ENCODE measurements at regions not wholly inside any gene's neighbourhood (a gene's known extent, or its start where the extent isn't known, plus 50 kb on each side); places are given as distances from the start of the nearest gene placed in this dataset.

DNA sequence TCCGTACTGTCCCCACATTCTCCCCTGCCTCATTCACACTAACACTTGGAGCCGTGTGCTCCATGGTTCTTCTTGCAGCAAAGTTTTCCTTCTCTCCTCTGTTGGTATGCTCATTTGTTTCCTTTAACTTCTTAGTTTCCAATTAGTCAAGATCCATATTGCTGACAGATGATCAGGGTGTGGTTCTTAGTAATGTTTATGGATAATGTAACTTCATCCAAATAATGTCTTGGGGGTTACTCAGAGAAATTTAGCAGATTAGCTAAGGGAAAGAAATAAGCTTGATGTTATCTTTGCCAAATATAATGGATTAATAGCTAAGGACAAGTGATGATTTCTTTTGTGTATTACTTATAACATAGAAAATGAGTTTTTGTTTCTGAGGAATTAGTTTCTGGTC, 174.4 kb downstream of the NUFIP1 start:
- no peak for TF ChIP-seq JUND (IDR thresholded peaks at IDR 0.05; ENCODE audit: low read length)
- TF ChIP-seq, protein P1, sequence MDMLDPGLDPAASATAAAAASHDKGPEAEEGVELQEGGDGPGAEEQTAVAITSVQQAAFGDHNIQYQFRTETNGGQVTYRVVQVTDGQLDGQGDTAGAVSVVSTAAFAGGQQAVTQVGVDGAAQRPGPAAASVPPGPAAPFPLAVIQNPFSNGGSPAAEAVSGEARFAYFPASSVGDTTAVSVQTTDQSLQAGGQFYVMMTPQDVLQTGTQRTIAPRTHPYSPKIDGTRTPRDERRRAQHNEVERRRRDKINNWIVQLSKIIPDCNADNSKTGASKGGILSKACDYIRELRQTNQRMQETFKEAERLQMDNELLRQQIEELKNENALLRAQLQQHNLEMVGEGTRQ (IDR thresholded peaks at IDR 0.05; ENCODE audit: low read length): no peak
- TF ChIP-seq NRF1 (IDR thresholded peaks at IDR 0.05; ENCODE audit: low read depth, low read length): no peak
- TF ChIP-seq, protein P2, sequence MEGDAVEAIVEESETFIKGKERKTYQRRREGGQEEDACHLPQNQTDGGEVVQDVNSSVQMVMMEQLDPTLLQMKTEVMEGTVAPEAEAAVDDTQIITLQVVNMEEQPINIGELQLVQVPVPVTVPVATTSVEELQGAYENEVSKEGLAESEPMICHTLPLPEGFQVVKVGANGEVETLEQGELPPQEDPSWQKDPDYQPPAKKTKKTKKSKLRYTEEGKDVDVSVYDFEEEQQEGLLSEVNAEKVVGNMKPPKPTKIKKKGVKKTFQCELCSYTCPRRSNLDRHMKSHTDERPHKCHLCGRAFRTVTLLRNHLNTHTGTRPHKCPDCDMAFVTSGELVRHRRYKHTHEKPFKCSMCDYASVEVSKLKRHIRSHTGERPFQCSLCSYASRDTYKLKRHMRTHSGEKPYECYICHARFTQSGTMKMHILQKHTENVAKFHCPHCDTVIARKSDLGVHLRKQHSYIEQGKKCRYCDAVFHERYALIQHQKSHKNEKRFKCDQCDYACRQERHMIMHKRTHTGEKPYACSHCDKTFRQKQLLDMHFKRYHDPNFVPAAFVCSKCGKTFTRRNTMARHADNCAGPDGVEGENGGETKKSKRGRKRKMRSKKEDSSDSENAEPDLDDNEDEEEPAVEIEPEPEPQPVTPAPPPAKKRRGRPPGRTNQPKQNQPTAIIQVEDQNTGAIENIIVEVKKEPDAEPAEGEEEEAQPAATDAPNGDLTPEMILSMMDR (IDR thresholded peaks at IDR 0.05; ENCODE audit: control extremely low read depth in 1 of 3, insufficient read depth in 1 of 3, low read depth in 1 of 3, low read length in 3 of 3): no peak
- no peak for TF ChIP-seq KDM5A (IDR thresholded peaks at IDR 0.05; ENCODE audit: low read length)
- TF ChIP-seq RAD21 (IDR thresholded peaks at IDR 0.05 in 1 of 2, conservative IDR thresholded peaks at IDR 0.05 in 1 of 2; ENCODE audit: low read depth in 2 of 2, low read length in 2 of 2): no peak
- TF ChIP-seq POLR2A (IDR thresholded peaks at IDR 0.05; ENCODE audit: control extremely low read depth in 1 of 2, low read depth in 2 of 2, low read length in 2 of 2): no peak
- no peak for TF ChIP-seq CHD1 (IDR thresholded peaks at IDR 0.05; ENCODE audit: low read depth, low read length)
- TF ChIP-seq YY1 (IDR thresholded peaks at IDR 0.05; ENCODE audit: low read depth, low read length): no peak
- TF ChIP-seq GABPA (IDR thresholded peaks at IDR 0.05; ENCODE audit: borderline replicate concordance, insufficient read depth, low read length): no peak
- TF ChIP-seq EP300 (IDR thresholded peaks at IDR 0.05; ENCODE audit: borderline replicate concordance in 1 of 2, low read depth in 2 of 2, low read length in 2 of 2): no peak
- no peak for TF ChIP-seq RNF2 (IDR thresholded peaks at IDR 0.05; ENCODE audit: borderline replicate concordance, low read depth, low read length, missing control alignments, poor library complexity, severe bottlenecking)
- no peak for TF ChIP-seq PHF8 (conservative IDR thresholded peaks at IDR 0.05; ENCODE audit: low read depth, low read length)
